ENCODE measurements at regions not wholly inside any gene's neighbourhood (a gene's known extent, or its start where the extent isn't known, plus 50 kb on each side); places are given as distances from the start of the nearest gene placed in this dataset.

DNA sequence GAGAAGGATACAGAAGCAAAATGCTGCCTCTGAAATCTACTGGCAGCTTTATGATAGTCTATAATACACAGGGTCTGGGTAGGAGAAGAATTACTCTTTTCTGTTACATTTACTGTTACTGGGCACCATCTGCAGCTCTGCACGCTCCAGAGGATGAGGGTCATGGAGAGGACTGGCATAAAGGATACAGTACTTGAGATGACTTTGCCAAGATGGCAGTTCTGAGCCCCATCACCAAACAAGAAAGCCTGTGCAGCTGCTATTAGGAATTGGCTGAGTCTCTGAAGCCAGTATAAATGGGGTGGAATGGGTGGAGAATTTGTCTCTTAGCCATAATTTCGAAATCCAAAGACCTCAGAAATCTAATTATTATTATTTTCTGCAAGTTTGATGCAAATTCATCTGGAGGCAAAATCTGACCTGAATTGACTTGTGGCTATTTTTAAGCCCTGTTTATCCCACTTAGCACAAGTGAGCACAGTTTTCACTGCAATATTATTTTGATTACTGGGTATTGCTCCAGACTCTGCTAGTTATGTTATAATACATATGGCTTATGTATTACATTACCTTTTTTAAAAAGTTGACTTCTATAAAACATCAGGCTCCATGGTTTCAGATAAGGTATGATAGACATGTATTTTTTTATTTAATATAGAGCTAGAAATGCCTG is 579.5 kb downstream of the MBD2 start:
- DNase-seq (ENCODE audit: low read depth): no peak

DNA sequence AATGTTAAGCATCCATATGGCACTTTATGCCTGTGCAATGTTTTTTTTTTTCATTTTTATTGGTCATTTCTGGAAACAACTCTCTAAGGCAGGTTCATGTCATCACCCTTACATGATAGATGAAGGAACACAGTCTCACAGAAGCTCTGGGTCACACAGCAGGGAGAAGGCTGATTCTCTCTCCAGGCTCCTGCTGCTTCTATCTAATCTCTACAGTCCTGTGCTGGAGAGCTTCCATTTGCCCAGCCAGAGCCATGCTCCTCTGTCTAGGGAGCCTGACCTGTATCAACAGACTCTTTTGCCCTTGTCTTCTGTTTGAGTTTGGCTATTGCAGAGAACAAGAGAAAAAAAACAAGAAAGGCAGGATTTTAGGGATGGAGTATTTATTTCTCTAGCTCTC is 584.8 kb downstream of the MBD2 start:
- no peak for DNase-seq (ENCODE audit: low read depth)

- DNase-seq (ENCODE audit: low read depth): no peak
Measured at GRCh38 chr18:53629337-53629736, 595.1 kb downstream of the MBD2 start.

DNA sequence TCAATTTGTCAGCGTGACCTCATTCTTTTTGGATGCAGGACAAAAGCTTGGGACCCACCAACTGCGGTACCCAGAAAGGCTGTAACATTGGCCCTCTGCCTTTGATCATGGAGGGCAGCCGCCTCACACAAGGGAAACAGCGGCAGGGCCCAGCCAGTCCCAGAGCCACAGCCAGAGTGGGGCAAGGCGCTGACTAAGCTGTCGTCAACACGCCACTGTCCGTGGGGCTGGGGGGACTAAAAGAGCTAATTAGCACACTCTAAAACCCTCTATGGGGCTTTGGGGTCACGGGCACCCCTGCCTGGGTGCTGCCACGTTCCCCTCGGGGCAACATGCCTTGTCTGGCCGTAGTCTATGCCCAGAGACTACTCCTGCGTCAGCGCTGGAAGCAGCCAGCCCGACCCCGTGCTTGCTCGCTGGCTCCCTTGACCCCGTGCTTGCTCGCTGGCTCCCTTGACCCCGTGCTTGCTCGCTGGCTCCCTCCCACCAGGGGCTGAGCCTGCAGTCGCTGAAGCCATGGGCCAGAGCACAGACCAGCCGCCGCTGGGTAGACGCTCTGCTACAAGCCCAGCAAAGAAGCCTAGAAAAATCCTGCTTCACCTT is 598.4 kb downstream of the MBD2 start:
- no peak for DNase-seq (ENCODE audit: low read depth)

DNA sequence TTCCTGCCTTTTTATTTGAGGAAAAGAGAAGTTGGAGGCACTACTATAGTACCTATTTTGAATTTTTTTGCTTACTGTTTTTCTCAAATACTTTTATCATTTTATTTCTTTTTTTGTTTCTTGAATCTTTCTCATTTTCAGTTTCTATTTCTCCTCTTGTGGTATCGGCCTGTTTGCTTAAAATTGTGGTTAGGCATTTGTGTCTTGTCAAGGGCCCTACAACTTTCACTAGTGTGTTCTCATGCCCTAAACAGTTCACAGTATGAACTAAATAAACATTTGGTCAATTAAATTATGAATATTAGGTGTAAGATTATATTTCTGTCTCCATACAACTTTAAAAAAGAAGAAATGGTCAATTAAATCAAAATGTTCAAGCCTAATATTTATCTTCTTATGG is 613.5 kb downstream of the MBD2 start:
- DNase-seq (ENCODE audit: low read depth): no peak

DNA sequence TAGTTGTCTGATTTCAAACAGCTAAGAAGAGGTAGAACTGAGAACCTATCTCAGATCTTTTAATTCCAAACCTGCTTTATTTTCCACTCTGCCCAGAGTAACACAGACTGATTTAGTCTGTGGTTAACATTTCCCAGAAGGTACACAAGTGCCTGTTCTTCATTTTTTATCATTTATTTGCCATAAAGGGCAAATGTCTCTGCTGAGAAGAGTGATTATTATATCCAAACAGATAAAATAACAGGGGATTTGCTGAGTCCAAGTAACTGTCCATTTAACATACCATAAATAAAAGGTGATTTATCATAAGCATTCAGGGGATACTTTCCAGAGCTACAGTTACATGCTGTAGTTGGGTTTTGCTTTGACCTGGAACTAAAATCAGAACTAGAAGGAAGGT is 617.7 kb downstream of the MBD2 start:
- no peak for DNase-seq (ENCODE audit: low read depth)

DNA sequence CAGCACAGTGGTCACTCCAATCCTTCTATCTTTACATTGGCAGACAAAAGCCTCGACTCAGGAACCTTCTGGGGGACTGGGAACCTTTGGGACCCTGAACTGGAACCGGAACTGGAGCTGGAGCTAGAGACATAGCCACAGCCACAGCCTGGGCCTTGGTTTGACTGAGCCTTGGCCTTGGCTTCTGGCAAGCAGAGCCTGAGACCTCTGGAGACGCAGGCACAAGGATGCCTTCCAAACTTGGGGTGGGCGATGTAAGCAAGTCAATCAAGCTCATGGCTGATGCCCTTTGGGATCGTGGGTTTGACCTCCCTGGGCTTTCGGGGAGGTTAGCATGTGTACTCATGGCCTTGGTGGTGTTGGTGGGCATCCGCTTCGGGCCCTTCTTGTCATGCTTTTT is 619.3 kb downstream of the MBD2 start:
- no peak for DNase-seq (ENCODE audit: low read depth)

GRCh38 chr18:53603276-53603675 is 621.2 kb downstream of the MBD2 start:
- no peak for DNase-seq (ENCODE audit: low read depth)

- no peak for DNase-seq (ENCODE audit: low read depth)
Measured at GRCh38 chr18:53601344-53601743, 623.1 kb downstream of the MBD2 start.

- no peak for DNase-seq (ENCODE audit: low read depth)
Measured at GRCh38 chr18:53586923-53587322, 637.5 kb downstream of the MBD2 start.

Data from amniotic epithelial cell (primary cell).